ENCODE measurements at regions not wholly inside any gene's neighbourhood (a gene's known extent, or its start where the extent isn't known, plus 50 kb on each side); places are given as distances from the start of the nearest gene placed in this dataset.

DNA sequence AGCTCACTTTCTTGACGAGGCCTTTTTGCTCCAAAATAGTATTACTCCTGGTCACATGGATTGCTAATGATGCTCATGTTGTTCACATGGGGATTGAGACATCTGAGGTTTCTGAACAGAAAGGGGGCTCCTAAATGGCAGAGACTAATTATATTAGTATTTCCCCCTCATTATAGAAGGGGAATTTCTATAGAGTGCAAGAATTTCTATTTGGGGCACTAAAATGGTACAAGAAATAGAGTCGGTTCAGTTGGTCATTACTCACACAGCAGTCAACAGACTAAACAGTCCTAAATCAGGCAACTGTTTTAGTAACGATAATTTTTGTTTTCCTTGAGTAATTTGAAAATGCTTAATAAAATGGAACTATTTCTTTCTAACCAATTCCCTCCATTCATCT is 108.9 kb downstream of the DACT1 start:
- TF ChIP-seq, protein P1, sequence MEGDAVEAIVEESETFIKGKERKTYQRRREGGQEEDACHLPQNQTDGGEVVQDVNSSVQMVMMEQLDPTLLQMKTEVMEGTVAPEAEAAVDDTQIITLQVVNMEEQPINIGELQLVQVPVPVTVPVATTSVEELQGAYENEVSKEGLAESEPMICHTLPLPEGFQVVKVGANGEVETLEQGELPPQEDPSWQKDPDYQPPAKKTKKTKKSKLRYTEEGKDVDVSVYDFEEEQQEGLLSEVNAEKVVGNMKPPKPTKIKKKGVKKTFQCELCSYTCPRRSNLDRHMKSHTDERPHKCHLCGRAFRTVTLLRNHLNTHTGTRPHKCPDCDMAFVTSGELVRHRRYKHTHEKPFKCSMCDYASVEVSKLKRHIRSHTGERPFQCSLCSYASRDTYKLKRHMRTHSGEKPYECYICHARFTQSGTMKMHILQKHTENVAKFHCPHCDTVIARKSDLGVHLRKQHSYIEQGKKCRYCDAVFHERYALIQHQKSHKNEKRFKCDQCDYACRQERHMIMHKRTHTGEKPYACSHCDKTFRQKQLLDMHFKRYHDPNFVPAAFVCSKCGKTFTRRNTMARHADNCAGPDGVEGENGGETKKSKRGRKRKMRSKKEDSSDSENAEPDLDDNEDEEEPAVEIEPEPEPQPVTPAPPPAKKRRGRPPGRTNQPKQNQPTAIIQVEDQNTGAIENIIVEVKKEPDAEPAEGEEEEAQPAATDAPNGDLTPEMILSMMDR (conservative IDR thresholded peaks at IDR 0.05; ENCODE audit: low read length), result no peak
- no peak for TF ChIP-seq EZH2phosphoT487 (IDR thresholded peaks at IDR 0.05; ENCODE audit: borderline replicate concordance, low read depth, low read length)

Measured in OCI-LY7 (cell line).